ENCODE measurements at regions not wholly inside any gene's neighbourhood (a gene's known extent, or its start where the extent isn't known, plus 50 kb on each side); places are given as distances from the start of the nearest gene placed in this dataset.
"Not testable (repeated sequence)": the region's sequence is repeated elsewhere in the genome, so short reads cannot be mapped to it uniquely, and the experiment has no call there.

- not testable (repeated sequence) for H3K36me3 ChIP-seq (ENCODE audit: insufficient read depth); H3K27ac ChIP-seq (ENCODE audit: low read depth); H3K4me3 ChIP-seq (ENCODE audit: low read depth, low read length); H3K4me1 ChIP-seq (ENCODE audit: insufficient read depth); DNase-seq (ENCODE audit: extremely low spot score)
- WGBS, result 95% methylated on average over 2 of the region's 6 CpGs
Observed at GRCh38 chr16:16448423-16448822, 69.5 kb downstream of the NPIPA7 start.

DNA sequence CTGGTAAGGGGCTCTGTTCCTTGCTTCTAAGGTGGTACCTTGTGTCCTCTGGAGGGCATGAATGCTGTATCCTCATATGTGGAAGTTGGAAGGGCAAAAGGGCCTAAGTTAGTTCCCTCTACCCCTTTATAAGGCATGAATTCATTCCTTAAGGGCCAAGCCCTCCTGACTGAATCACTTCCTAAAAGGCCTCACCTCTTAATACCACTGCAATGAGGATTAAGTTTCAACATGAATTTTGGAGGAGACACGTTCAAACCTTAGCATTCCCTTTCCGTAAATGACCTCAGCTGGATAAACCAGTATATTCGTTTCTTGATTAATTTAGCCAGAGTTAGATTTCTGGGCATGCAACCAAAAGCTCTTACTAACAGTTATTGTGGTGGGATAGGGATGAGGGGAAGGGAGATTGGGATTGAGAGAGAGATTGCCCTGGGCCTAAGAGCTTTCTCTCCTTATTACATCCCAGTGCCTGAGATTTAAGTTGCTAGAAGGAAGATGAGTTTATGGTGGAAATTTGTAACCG is 70.8 kb downstream of the NPIPA7 start:
- H3K4me3 ChIP-seq (ENCODE audit: low read depth, low read length); H3K27ac ChIP-seq (ENCODE audit: low read depth); H3K4me1 ChIP-seq (ENCODE audit: insufficient read depth); H3K36me3 ChIP-seq (ENCODE audit: insufficient read depth); DNase-seq (ENCODE audit: extremely low spot score): not testable (repeated sequence)
- WGBS, result 53% methylated on average over 4 of the region's 4 CpGs

- WGBS, result 6% methylated on average over 1 of the region's 10 CpGs
- not testable (repeated sequence) for H3K4me1 ChIP-seq (ENCODE audit: insufficient read depth); H3K36me3 ChIP-seq (ENCODE audit: insufficient read depth); H3K27ac ChIP-seq (ENCODE audit: low read depth); H3K4me3 ChIP-seq (ENCODE audit: low read depth, low read length); DNase-seq (ENCODE audit: extremely low spot score)
Observed at GRCh38 chr16:16451721-16452410, 72.9 kb downstream of the NPIPA7 start.

DNA sequence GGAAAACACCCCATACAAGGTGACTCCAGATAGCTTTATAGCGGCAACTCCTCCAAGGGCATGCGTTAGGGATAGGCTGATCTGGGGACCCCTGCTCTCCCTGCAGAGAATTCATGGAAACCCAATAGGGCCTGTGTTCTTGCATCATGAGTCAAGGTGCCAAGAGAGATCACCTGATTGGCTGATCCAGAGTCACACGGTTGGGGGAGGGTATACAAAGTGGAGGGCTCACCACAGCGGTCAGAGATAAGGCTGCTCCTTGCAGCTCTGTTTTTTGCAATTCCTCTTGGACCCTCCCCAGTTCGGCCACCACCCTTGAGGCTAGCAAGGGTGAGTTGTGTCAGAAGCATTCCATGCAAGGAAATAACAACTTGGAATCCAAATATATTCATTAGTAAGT is 79.6 kb downstream of the NPIPA7 start:
- DNase-seq (ENCODE audit: extremely low spot score); H3K27ac ChIP-seq (ENCODE audit: low read depth); H3K36me3 ChIP-seq (ENCODE audit: insufficient read depth); H3K4me3 ChIP-seq (ENCODE audit: low read depth, low read length); H3K4me1 ChIP-seq (ENCODE audit: insufficient read depth): not testable (repeated sequence)
- WGBS, result 75% methylated on average over 1 of the region's 5 CpGs

DNA sequence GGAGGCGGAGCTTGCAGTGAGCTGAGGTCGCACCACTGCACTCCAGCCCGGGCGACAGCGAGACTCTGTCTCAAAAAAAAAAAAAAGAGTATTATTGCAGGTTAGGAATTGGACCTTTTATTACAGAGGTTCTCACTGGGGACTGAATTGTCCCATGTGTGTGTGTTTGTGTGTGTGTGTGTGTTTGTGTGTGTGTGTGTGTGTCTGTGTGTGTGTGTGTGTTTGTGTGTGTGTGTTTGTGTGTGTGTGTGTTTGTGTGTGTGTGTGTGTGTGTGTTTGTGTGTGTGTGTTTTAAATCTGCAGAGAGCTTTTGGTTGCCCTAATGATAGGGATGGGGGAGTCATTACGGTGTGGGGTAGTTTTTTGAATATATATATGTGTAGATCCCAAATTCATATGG is 84.9 kb downstream of the NPIPA7 start:
- not testable (repeated sequence) for H3K4me1 ChIP-seq (ENCODE audit: insufficient read depth)
- 90% methylated on average over 2 of the region's 6 CpGs for WGBS

DNA sequence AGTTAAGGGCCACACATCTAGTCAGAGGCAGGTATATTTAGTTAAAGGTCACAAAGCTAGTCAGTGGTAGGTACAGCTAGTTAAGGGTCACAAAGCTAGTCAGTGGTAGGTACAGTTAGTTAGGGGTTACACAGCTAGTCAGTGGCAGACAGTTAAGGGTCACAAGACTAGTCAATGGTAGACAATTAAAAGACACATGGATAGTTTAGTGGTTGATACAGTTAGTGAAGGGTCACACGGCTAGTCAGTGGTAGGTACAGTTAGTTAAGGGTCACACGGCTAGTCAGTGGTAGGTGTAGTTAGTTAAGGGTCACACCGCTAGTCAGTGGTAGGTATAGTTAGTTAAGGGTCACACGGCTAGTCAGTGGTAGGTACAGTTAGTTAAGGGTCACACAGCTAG is 110.0 kb downstream of the NPIPA7 start:
- WGBS, result 94% methylated on average over 4 of the region's 4 CpGs
- DNase-seq (ENCODE audit: extremely low spot score), result not testable (repeated sequence)

More for the DNA sequence above, 84.9 kb downstream of the NPIPA7 start:
- not testable (repeated sequence) for H3K27ac ChIP-seq (ENCODE audit: low read depth); H3K4me3 ChIP-seq (ENCODE audit: low read depth, low read length); DNase-seq (ENCODE audit: extremely low spot score); H3K36me3 ChIP-seq (ENCODE audit: insufficient read depth)

GRCh38 chr16:16489466-16489865 is 110.5 kb downstream of the NPIPA7 start:
- not testable (repeated sequence) for H3K27ac ChIP-seq (ENCODE audit: low read depth); DNase-seq (ENCODE audit: extremely low spot score); H3K4me3 ChIP-seq (ENCODE audit: low read depth, low read length); H3K4me1 ChIP-seq (ENCODE audit: insufficient read depth); H3K36me3 ChIP-seq (ENCODE audit: insufficient read depth)
- no CpG with 5 or more reads among the region's 15 CpGs for whole genome bisulfite sequencing

More for the DNA sequence above, 110.0 kb downstream of the NPIPA7 start:
- not testable (repeated sequence) for H3K4me1 ChIP-seq (ENCODE audit: insufficient read depth); H3K4me3 ChIP-seq (ENCODE audit: low read depth, low read length); H3K27ac ChIP-seq (ENCODE audit: low read depth); H3K36me3 ChIP-seq (ENCODE audit: insufficient read depth)

DNA sequence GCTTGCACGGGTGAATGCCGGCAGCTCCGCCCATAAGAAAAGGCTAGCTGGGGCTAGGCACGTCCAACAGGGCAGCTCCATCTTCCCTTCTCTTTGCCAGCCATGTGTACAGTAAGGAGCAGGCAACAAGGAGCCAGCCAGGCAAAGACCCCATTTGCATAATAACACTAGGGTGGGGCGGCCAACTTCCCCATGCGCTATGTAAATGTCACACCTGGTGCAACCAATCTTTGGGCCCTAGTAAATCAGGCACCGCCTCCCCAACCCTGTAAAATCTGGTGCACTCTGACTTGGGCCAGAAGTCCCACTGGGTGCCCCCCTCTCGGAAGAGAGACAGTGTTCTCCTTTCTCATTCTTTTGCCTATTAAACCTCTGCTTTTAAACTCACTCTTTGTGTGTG is 115.2 kb downstream of the NPIPA7 start:
- not testable (repeated sequence) for H3K36me3 ChIP-seq (ENCODE audit: insufficient read depth); H3K4me1 ChIP-seq (ENCODE audit: insufficient read depth); H3K4me3 ChIP-seq (ENCODE audit: low read depth, low read length); H3K27ac ChIP-seq (ENCODE audit: low read depth); DNase-seq (ENCODE audit: extremely low spot score)
- WGBS, result 25% methylated on average over 4 of the region's 8 CpGs

DNA sequence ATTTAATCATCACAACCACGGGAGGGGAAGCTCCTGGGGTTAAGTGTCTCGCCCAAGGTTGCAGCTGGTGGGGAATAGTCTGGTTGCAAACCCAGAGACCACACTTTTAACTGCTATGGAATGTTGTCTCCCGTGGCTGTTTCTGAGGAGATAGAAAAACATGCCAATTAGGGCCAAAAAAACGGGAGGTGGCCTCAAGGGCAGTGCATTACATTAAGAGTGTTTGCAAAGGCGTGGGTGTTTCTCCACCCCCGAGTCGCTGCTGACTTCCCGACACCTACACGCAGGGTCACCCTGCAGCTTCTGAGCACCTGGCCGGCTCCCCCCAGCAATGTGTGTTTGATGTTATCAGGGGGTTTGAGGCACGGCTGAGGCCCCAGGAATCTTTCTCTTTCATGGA is 116.1 kb downstream of the NPIPA7 start:
- WGBS, result 9% methylated on average over 8 of the region's 11 CpGs

DNA sequence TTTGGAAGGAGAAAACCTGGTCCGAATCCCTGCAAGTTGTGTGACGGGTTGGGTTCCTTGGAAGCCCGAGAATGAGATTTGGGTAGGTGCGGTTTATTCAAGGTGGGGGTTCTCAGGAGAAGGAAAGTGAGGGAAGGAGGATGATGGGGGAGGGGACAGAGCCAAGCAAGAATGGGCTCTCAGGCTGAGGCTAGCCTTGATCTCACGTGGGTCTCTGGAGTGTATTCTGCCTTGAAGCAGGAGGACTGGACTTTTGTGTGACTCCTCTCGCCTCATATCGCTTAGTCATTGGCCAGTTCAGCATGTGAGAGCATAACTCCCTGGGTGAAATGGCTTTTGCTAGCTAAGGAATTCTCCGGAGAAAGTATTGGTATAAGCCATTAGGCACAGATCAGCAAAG is 120.9 kb downstream of the NPIPA7 start:
- not testable (repeated sequence) for DNase-seq (ENCODE audit: extremely low spot score); H3K4me1 ChIP-seq (ENCODE audit: insufficient read depth); H3K4me3 ChIP-seq (ENCODE audit: low read depth, low read length); H3K36me3 ChIP-seq (ENCODE audit: insufficient read depth); H3K27ac ChIP-seq (ENCODE audit: low read depth)
- no CpG with 5 or more reads among the region's 8 CpGs for WGBS

More for the DNA sequence above, 116.1 kb downstream of the NPIPA7 start:
- not testable (repeated sequence) for H3K4me1 ChIP-seq (ENCODE audit: insufficient read depth); DNase-seq (ENCODE audit: extremely low spot score); H3K36me3 ChIP-seq (ENCODE audit: insufficient read depth); H3K27ac ChIP-seq (ENCODE audit: low read depth); H3K4me3 ChIP-seq (ENCODE audit: low read depth, low read length)

GRCh38 chr16:16507041-16507440 is 128.1 kb downstream of the NPIPA7 start:
- H3K4me1 ChIP-seq (ENCODE audit: insufficient read depth); DNase-seq (ENCODE audit: extremely low spot score); H3K27ac ChIP-seq (ENCODE audit: low read depth); H3K36me3 ChIP-seq (ENCODE audit: insufficient read depth); H3K4me3 ChIP-seq (ENCODE audit: low read depth, low read length): not testable (repeated sequence)
- no CpG with 5 or more reads among the region's 1 CpG for WGBS

DNA sequence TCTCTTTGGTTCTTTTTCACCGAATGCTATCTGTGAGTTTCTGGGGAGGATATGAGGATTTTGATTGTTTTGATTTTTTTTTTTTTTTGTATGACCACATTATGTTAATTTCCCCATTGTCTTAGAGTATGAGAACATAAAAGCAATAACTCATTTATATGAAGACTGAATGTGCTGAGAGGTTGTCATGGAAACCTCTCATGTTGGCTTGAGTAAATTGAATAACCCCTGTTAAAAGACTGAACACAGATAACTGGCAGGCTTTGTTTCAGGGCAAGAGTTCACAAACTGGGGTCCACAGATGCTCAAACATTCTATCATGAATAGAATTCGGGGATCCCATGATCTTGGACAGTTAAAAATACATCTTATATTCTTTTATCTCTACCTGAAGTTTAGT is 129.4 kb downstream of the NPIPA7 start:
- not testable (repeated sequence) for H3K4me3 ChIP-seq (ENCODE audit: low read depth, low read length); DNase-seq (ENCODE audit: extremely low spot score); H3K4me1 ChIP-seq (ENCODE audit: insufficient read depth); H3K27ac ChIP-seq (ENCODE audit: low read depth); H3K36me3 ChIP-seq (ENCODE audit: insufficient read depth)
- WGBS, result no CpG with 5 or more reads among the region's 2 CpGs

DNA sequence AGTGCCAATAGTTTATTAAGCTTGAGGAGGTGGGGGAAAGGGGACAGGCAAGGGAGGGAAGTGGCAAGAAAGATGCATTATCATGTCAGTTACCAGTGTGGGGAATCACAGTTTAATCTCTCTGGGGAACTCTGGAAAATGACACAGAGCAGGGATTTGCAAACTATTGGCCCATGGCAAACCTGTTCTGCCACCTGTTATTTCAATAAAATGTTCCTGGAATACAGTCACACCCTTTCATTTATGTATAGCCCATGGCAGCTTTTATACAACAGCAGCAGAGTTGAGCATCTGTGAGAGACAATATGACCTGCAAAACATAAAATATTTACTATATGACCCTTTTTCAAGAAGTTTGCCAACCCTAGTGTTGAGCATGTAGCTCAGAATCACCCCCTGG is 140.5 kb downstream of the NPIPA7 start:
- not testable (repeated sequence) for H3K4me3 ChIP-seq (ENCODE audit: low read depth, low read length); DNase-seq (ENCODE audit: extremely low spot score); H3K27ac ChIP-seq (ENCODE audit: low read depth); H3K36me3 ChIP-seq (ENCODE audit: insufficient read depth); H3K4me1 ChIP-seq (ENCODE audit: insufficient read depth)

- not testable (repeated sequence) for H3K4me3 ChIP-seq (ENCODE audit: low read depth, low read length); H3K27ac ChIP-seq (ENCODE audit: low read depth); H3K36me3 ChIP-seq (ENCODE audit: insufficient read depth); DNase-seq (ENCODE audit: extremely low spot score); H3K4me1 ChIP-seq (ENCODE audit: insufficient read depth)
- WGBS, result 50% methylated on average over 2 of the region's 12 CpGs
Observed at GRCh38 chr16:16521239-16522002, 142.5 kb downstream of the NPIPA7 start.
